ENCODE measurements at regions not wholly inside any gene's neighbourhood (a gene's known extent, or its start where the extent isn't known, plus 50 kb on each side); places are given as distances from the start of the nearest gene placed in this dataset.

DNA sequence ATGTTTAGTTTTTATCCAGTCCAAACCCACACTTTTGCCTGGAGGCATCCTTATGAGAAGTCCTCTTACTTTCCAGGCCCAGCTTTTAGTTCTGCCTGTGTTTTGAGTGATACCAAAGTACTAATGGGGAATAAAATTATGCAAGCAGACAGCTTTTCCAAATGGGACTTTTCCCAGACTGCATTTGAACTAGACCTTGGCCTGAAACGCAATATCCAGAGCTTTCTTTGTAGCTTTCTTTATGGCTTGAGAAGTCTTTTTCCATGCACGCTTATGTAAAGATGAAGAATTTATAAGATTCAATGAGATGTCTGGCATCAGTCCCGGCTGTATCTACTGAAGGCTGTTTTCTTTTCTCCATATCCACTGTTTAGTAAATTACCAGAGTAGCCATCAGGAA is 236.6 kb upstream of the RAB4A start:
- ATAC-seq = no peak
- intact Hi-C loops (cut with DNase I) = no loop called here
- 78 to 83% (median 81%) methylated on average over 3 of the region's 3 CpGs for WGBS, 4 donors
- Histone ChIP-seq H3K27me3 (peaks cover 0 to 5% (median 0%) of the 10 kb centered on the region in 9 donors), H3K9me3 (no peaks in the 10 kb centered on the region), H3K4me1 (peaks cover 0 to 47% (median 6%) of the 10 kb centered on the region in 12 donors), H3K36me3 (no peaks in the 10 kb centered on the region), H3K4me3 (no peak overlapping the region), H3K27ac (no peak overlapping the region)
- DNase-seq = no peak
- TF ChIP-seq POLR2A (IDR thresholded peaks at IDR 0.05) = no peak
- TF ChIP-seq, protein P1, sequence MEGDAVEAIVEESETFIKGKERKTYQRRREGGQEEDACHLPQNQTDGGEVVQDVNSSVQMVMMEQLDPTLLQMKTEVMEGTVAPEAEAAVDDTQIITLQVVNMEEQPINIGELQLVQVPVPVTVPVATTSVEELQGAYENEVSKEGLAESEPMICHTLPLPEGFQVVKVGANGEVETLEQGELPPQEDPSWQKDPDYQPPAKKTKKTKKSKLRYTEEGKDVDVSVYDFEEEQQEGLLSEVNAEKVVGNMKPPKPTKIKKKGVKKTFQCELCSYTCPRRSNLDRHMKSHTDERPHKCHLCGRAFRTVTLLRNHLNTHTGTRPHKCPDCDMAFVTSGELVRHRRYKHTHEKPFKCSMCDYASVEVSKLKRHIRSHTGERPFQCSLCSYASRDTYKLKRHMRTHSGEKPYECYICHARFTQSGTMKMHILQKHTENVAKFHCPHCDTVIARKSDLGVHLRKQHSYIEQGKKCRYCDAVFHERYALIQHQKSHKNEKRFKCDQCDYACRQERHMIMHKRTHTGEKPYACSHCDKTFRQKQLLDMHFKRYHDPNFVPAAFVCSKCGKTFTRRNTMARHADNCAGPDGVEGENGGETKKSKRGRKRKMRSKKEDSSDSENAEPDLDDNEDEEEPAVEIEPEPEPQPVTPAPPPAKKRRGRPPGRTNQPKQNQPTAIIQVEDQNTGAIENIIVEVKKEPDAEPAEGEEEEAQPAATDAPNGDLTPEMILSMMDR (IDR thresholded peaks at IDR 0.05) = no peak

DNA sequence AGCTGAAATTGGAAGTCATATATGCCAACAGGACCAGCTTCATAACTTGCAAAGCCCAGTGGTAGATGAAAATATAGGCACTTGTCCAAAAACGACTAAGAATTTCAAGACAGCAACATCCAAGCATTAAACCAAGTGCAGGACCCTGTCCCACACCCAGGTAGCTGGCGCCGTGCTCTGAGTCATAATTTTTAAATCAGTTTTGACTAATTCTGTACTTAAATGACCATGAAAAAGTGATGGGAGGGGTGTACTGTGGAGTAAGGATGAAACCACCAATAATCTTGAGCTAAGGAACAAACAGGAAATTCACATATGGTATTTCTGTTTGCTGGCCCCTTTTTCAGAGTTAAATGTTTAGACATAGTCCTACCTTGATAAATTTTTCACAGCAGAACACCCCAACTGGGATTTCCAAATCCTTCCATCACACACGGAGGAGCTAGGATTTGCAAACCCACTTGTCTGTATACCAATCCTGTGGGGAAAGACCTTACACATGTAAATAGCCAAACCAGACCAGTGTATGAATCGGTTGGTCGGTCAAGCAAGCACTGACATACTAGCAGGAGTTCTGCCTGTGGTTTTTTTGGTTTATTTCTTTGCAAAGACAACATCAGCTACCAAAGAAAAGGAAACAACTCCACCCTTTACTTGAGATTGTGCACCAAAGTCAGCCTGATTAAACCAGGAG is 235.7 kb upstream of the RAB4A start:
- peaks cover 0 to 6% (median 0%) of the 10 kb centered on the region in 9 donors for H3K27me3 ChIP-seq
- H3K9me3 ChIP-seq = no peaks in the 10 kb centered on the region
- H3K27ac ChIP-seq = peak overlapping the region in 1 of 12 donors; percentile 53
- ATAC-seq (no peak), DNase-seq (no peak)
- H3K4me3 ChIP-seq = no peak overlapping the region
- TF ChIP-seq POLR2A (IDR thresholded peaks at IDR 0.05) = no peak
- TF ChIP-seq, protein P1 (IDR thresholded peaks at IDR 0.05) = no peak
- no peaks in the 10 kb centered on the region for H3K36me3 ChIP-seq
- intact Hi-C loops (cut with DNase I) = no loop called here
- WGBS, 4 donors = 84 to 88% (median 87%) methylated on average over 6 of the region's 6 CpGs
- H3K4me1 ChIP-seq = peaks cover 0 to 41% (median 2%) of the 10 kb centered on the region in 12 donors

DNA sequence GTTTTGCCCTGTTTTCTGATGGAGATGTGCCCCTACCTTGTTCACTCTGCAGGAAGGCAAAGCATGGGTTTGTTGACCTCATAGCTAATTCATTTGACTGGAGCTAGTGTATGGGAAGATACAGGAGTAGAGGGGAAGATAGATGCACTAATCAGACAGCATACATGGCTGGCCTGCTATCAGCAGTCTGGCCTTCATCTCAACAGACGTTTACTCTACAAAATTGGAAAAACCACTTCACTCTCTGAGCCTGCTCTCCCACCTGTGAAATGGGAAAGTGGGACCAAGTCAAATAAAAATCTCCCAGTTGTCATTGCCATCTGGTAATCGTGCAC is 235.2 kb upstream of the RAB4A start:
- intact Hi-C loops (cut with DNase I) = no loop called here
- peaks cover 0 to 11% (median 0%) of the 10 kb centered on the region in 9 donors for H3K27me3 ChIP-seq
- peaks cover 0 to 41% (median 2%) of the 10 kb centered on the region in 12 donors for H3K4me1 ChIP-seq
- no peak for TF ChIP-seq POLR2A (IDR thresholded peaks at IDR 0.05)
- TF ChIP-seq, protein P1 (IDR thresholded peaks at IDR 0.05) = no peak
- DNase-seq (no peak), ATAC-seq (no peak)
- WGBS, 4 donors = 42 to 61% (median 46%) methylated on average over 2 of the region's 2 CpGs
- H3K9me3 ChIP-seq = peaks cover 0 to 3% (median 0%) of the 10 kb centered on the region in 12 donors
- peak overlapping the region in 1 of 12 donors; percentile 53 for H3K27ac ChIP-seq
- H3K36me3 ChIP-seq = no peaks in the 10 kb centered on the region
- no peak overlapping the region for H3K4me3 ChIP-seq

DNA sequence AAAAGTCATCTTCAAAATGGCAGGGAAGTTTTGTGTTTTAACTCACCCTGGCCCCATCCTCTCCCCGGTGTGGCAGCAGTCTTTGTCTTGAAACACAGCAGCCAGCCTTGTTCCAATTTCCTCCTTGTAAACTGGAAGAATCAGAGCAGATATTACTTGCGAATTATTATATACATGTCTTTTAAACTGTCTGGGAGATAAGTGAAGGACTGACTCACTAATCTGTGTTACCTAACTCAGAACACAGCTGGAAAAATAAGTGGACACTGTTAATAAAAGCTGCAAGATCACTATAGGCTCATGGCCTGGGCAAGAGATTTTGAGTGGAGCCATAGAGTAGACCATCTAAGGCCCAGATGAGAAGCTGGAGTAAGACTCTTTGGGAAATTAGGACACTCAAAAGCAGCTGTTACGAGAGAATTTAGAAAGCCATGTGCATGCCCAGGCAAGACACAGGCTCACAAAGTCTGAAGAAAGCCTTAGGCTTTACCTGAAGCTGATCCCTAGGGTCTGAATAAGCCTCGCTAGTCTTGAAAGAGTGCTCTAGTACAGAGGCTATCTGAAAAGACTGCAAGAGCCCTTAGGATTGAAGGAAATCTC is 233.0 kb upstream of the RAB4A start:
- Histone ChIP-seq H3K4me1 (peaks cover 0 to 24% (median 0%) of the 10 kb centered on the region in 12 donors), H3K4me3 (no peak overlapping the region), H3K36me3 (no peaks in the 10 kb centered on the region), H3K27ac (no peak overlapping the region), H3K9me3 (peaks cover 0 to 4% (median 0%) of the 10 kb centered on the region in 12 donors), H3K27me3 (peaks cover 0 to 11% (median 4%) of the 10 kb centered on the region in 9 donors)
- DNase-seq = no peak
- WGBS, 4 donors = 91 to 94% (median 93%) methylated on average over 4 of the region's 4 CpGs
- ATAC-seq = no peak
- TF ChIP-seq, protein P1 (IDR thresholded peaks at IDR 0.05) = no peak
- TF ChIP-seq POLR2A (IDR thresholded peaks at IDR 0.05) = no peak
- intact Hi-C loops (cut with DNase I) = no loop called here
